ENCODE measurements at regions not wholly inside any gene's neighbourhood (a gene's known extent, or its start where the extent isn't known, plus 50 kb on each side); places are given as distances from the start of the nearest gene placed in this dataset.

GRCh38 chr6:146949425-146949824 is 254.8 kb upstream of the STXBP5 start:
- TF ChIP-seq CTCF (IDR thresholded peaks at IDR 0.05; ENCODE audit: poor library complexity): no peak
- TF ChIP-seq EZH2phosphoT487 (IDR thresholded peaks at IDR 0.05; ENCODE audit: low read depth, severe bottlenecking, unreplicated experiment): no peak
- TF ChIP-seq EZH2 (IDR thresholded peaks at IDR 0.05; ENCODE audit: borderline replicate concordance): no peak

Measured in hepatocyte (in vitro differentiated cells).